NCI-H2171 (cell line): ENCODE measurements at regions not wholly inside any gene's neighbourhood (a gene's known extent, or its start where the extent isn't known, plus 50 kb on each side); places are given as distances from the start of the nearest gene placed in this dataset.
"Not testable (repeated sequence)": the region's sequence is repeated elsewhere in the genome, so short reads cannot be mapped to it uniquely, and the experiment has no call there.

Experiments used
- DNase-seq: peaks from one replicate; lab custom pipeline; 2025; lab: John Stamatoyannopoulos, UW

DNA sequence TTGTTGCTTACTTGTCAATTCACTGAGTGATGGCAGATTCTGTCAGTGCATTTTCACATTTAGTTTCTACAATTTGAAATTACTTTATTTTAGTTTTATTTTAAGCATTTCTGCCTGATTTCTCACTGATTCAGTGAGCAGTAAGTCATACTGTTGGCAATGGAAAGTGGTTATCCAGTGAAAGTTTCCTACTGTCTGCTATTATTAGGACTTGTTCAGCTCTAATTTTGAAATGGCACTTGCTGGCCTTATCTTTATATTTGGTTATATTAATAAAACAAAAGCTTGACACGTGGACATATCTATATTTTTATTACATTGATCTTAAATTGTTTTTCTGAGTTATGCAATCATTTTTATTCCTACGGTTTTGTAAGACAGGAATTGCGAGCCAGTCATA is 871.8 kb upstream of the SLC35B3 start:
- DNase-seq: no peak

DNA sequence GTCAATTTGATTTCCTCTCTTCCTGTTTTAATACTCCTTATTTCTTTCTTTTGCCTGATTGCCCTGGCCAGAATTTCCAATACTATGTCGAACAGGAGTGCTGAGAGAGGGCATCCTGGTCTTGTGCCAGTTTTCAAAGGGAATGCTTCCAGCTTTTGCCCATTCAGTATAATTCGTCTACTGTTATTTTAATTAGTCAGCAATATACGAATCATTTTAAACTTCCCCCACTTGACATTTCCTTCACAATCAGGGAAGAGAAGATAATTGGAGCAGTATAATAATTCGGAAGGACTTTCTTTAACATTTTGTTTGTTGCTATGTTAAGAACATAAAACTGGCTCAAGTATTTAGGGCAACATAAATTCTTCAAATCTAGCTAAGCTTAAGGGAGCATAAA is 860.3 kb upstream of the SLC35B3 start:
- DNase-seq: no peak

DNA sequence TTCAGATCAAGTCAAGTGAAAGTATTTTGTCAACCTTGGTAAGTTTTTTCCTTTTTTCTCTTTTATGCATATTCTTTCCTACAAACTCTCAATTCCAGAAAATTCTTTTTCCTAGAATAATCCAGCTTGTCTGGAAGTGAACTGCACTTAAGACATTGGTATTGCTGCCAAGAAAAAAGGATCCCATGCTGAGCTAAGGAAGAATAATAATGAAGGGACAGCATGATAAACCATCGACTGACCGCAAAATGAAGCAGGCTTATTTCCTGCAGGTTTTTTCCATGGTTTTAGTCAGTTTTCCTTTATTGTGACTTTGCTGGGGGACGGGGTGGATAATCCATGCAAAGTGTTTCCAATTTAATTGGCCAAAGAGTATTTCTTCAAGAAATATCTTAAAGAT is 857.6 kb upstream of the SLC35B3 start:
- DNase-seq: no peak

DNA sequence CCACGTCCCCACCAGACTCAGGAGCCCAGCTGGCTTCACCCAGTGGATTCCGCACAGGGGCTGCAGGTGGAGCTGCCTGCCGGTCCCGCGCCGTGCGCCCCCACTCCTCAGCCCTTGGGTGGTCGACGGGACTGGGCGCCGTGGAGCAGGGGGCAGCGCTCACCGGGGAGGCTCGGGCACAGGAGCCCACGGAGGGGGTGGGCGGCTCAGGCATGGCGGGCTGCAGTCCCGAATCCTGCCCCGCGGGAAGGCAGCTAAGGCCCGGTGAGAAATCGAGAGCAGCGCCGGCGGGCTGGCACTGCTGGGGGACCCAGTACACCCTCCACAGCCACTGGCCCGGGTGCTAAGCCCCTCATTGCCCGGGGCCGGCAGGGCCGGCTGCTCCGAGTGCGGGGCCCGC is 855.0 kb upstream of the SLC35B3 start:
- not testable (repeated sequence) for DNase-seq

DNA sequence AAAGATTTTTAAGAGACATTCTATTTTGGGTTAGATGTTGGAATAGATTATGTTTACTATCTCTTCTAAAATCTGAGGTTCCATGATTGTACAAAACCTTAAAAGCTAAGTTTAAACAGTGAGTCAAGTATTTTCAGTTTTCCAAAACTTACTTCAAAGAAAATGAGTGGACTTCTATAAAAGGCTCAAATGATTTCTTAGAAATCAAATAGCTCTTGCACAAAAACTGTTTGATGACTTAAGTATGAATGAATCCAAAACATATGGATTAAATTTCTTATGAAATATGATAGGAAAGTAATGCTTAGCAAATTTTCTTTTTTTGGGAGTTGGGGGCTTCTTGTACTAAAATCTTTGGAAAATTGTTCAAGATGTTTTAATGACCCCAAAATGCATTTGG is 837.3 kb upstream of the SLC35B3 start:
- DNase-seq: no peak

DNA sequence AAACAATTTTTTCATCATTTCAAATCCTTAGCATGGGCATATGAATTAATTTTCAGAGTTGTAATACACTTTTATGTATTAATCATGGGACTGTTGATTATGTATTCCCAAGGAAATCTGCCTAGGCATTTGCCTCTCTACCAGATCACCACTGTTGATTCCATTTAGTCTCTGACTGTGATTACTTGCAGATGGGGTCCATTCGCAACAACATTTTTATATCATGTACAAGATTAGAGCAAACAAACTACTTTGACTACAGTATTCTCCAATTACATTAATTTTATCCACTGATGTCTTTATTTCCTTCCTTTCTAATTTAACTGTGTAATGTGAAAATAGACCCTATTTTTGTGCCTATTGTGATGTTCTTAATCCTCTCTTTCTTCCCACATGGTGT is 831.4 kb upstream of the SLC35B3 start:
- no peak for DNase-seq

DNA sequence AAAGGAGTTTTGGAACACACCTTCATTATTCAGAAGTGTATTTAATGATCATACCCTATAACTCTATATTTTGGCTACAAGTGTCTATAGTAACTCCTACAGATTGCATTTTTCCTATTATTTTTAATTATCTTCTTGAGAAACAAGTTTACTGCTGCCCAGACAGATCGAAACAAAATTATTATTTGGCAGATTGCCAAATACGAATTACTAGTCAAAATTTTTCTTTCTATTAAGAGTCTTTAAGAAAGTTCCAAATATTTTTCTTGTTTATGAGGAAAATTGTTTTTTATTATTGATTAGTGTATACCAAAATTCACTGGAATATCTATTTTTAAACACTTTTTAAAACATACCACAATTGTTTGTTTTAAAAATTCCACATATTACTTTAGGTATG is 821.9 kb upstream of the SLC35B3 start:
- DNase-seq: no peak

DNA sequence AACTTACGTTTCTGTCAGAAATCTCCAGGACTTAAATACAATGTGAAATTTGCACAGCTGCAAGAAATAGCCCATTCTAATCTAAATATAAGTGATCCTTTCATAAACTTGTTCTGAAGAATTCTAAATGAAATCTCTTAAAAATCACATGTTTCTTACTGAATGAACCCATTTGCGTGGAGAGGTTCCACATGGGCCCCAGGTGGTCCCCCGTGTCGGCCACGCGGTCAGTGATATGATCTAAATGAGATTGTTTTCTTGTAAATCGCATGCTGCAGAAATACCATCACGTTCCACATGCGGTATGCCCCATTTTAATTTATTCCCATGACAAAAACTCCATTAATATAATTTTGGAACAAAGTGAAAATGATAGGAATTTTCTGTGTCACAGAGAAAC is 818.9 kb upstream of the SLC35B3 start:
- no peak for DNase-seq

DNA sequence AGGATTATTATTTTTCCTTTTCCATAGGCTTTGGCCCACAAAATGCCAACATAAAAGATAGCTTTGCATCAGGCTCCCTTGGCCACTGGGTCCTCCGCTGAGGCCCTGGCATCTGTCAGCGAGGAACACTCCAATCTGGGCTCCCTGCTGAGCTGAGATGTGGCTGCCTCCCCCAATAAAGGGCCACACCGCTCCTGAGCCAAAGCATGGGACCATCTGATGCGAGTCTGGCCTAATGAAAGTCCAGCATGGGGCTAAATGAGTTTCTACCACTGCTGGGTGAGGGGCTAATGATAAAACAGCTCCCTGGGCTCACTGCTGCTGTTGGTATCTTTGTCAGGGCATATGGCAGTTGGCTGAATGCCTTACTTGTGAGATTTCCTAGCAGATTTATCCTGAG is 817.5 kb upstream of the SLC35B3 start:
- DNase-seq: no peak

DNA sequence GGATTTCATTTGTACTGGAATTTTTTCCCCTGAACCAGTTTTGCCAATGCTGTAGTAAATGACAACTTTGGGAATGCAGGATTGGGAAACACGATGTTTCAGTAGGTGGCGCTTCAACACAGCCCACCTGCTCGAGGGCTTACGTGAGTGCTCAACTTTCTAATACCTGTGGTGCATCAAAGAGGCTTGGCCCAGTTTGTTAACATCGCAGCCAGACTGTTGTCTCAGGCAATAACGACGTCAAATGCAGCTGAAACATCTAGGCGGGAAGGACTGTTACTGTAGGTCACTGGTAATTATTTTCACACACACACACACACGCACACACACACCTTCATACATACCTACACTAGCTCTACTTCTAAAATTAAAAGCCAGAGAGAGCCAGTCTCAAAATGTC is 815.5 kb upstream of the SLC35B3 start:
- DNase-seq: no peak

DNA sequence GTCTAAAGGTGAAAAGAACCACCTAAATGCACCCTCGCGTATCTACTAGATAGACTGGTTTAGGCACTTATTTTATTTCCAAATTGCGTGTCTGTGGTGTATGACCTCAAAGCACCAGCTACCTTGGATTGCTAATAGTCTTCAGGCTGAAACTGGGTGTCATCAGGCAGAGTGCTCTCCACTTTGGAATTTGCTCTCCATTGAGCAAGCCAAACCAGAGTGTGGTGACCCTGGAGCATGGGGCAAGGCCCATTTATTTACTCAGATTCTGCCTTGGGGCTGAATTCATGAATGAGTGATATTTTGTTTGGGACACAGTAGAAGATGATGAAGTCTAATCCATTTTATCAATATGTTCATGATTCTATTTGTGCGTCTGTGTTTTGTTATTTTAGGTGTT is 812.8 kb upstream of the SLC35B3 start:
- no peak for DNase-seq

DNA sequence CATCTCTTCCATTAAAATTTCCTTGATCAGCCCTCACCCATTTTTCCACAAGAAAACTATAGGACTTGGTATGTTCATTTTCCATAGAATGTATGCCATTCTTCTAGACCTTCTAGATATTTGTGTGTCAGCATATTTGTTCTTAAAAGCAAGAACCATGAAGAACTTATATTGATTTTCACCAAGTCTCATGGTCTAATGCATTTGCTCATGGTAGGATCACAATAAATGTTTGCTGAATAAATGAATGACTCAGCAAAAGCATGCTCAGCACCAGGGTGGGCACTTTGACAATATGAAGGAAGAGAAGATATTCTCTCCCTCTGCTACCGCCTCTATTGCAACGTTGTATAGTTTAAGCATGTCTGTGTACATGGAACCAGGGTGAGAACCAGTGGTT is 805.5 kb upstream of the SLC35B3 start:
- no peak for DNase-seq

DNA sequence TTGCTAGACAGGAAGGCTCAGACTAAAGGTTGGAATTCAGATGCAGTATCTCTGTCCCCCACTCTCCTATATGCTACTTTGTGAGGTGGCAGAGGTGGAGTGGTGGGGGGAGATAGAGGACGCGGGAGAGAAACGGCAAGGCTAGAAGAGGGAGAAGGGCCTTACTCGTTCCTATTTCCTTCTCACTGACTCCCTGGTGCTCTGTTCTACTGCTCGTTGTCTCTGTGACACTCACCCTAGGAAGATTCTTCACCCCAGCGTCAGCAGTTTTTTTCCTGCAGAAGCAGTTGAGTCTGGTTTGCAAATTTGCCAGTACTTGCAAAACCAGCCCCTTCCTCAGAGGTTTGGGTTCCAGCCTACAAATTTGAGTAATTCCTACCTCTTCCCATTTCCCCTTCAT is 801.1 kb upstream of the SLC35B3 start:
- DNase-seq: no peak

DNA sequence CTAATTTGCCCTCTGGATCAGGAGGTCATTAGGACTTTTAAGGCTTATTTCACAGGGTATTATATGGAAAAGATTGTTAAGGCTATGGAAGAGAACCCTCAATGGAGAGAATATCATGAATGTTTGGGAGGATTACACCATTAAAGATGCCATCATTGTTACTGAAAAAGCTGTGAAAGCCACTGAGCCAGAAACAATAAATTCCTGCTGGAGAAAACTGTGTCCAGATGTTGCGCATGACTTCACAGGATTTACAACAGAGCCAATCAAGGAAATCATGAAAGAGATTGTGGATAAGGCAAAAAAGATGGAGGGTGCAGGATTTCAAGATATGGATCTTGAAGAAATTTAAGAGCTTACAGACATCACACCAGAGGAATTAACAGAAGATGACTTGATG is 798.3 kb upstream of the SLC35B3 start:
- no peak for DNase-seq

DNA sequence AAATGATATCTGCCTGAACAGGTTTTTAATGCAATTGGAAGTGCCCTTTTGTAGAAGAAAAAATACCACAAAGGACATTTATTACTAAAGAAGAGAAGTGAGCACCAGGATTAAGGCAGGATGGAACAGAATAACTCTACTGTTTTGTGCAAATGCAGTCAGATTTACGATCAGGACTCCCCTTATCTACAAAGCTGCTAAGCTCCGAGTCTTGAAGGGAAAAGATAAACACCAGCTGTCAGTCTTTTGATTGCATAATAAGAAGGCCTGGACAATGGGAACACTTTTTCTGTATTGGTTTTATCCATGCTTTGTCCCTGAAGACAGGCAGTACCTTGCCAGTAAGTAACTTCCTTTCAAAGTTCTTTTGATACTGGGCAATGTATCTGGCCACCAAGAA is 797.9 kb upstream of the SLC35B3 start:
- DNase-seq: no peak

DNA sequence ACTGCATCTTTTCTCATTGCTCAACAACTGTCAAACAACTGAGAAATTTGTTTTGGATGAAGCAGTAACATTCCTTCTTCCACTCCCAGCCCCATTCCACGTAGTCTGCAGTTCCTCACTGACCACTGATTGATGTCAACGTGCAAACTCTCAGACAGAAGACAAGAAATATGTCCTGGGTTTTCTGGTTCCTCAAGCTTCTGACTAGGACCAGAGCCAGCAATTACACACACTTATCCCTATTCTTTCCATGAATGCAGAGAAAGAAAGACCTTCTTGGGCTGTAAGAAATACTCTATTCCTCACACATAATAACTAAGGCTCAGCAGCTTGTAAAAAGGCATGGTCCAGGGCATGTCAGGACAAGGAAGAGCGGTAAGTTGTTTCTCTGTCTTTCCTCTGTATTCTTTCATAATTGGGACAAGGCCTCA is 790.1 kb upstream of the SLC35B3 start:
- no peak for DNase-seq

DNA sequence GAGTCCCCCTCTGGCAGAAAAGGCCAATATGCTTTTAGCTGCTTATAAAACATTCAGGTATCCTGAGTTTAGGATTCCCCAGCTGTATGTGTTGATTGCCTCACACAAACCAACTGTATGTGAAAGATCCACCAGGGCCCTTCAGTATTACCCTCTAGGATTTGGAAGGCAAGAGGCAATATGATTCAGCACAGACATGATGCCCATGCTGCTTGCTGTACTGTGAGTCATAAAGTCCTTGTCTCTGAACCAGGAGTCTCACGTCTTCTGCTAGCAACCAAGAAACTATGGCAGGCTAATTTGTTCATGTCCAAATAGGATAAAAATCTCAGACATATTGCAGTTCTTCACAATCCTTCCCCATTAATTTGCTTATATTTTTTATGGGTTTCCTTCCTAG is 789.2 kb upstream of the SLC35B3 start:
- no peak for DNase-seq

DNA sequence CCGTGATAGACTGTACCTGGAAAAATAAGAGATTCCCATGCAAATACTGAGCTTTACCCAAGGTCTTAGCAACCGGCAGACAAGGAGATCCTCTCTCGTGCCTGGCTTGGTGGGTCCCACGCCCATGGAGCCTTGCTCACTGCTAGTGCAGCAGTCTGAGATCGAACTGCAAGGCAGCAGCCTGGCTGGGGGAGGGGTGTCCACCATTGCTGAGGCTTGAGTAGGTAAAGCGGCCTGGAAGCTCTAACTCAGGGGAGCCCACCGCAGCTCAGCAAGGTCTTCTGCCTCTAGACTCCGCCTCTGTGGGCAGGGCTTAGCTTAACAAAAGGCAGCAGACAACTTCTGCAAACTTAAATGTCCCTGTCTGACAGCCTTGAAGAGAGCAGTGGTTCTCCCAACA is 778.4 kb upstream of the SLC35B3 start:
- not testable (repeated sequence) for DNase-seq

DNA sequence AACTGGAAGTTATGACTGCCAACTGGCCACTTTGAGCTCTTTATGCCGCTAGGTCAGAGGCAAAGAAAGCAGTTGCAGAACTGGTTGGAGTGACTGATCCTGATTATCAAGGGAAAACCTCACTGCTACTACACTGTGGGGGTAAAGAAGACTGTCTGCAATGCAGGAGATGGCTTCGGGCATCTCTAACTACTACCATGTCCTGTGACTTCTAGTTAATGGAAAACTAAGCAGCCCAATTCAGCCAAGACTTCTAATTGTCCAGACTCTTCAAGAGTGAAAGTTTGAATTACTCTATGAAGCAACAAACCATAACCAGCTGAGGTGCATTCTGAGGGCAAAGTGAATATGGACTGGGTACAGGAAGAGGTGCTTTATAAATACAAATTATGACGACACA is 773.6 kb upstream of the SLC35B3 start:
- no peak for DNase-seq

DNA sequence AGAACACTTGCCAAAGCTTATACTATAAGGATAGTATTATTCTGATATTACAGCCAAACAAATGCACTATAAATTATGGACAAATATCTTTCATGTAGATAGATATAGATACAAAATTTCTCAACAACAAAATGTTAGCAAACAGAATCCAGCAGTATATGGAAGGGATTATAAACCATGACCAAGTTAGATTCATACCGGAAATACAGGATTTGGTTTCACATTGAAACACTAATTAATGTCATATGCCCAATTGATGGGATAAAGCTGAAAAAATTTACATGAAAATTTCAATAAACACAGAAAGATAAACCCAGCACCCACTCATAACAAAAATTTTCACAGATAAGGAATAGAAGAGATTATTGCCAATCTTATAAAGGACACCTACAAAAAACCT is 770.3 kb upstream of the SLC35B3 start:
- DNase-seq: no peak

DNA sequence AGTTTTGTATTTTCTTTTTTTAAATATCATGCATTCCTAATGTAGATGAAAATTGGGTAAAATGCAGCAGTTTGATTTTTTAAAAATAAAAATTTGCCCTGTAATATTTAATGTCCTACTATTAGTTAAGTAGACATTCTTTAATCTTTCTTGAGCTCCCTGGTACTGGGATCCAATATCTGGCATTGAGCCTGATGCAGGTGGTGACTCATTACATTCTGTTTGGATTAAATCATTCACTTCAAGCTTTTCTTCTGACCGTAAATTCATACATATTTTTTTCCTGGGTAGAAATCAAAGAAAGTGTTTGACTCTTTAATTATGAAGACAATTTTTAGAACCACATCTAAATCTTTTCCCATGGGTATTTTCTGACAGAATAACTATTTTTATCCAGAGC is 768.8 kb upstream of the SLC35B3 start:
- no peak for DNase-seq

DNA sequence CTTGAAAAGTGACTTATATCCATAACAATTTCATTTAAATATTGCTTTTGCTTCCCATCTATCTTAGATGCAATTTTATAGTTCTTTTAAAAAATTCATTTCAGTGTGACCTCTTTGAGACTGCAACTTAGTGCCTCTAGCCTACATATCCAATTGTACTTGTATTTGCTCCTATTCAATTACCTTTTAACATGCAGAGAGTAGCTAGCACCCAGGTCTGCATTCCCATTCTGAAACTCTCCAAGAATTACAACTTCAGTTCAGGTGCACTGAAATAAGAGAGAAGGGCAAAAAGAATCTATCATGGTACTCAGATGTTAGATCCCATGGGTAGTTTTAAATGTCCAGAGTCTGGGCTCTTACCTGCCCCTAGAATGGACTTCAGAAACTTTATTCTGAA is 765.4 kb upstream of the SLC35B3 start:
- no peak for DNase-seq

DNA sequence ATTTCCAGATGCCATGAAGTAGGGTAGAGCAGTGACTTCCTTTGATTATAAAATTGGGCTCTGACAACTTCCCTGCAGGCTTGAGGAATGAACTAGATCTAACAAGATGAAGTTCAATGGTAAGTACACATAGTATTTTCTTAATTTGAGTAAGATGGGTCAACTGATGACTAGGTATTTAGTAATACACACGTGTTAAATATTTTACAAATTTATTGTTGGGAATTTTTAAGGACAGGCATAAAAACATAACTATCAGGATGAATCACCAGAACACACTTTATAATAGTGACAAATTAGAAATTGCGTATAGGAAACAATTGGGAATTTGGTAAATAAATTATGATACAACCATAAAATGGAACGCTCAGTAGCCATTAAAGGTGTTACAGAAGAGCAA is 762.4 kb upstream of the SLC35B3 start:
- no peak for DNase-seq

DNA sequence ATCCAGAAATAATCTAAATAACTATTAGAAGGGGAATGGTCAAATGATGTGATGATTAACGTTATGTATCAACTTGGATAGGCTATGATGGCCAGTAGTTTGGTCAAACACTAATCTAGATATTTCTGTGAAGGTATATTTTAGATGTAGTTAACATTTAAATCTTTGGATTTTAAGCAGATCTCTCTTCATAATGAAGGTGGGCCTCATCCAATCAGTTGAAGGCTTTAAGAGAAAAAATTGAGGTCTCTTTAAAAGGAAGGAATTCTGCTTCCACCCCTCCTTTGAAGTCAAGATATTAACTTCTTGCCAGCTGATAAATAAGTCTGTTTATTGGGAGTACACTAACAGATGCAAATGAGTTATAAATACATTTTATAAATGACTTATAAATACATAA is 760.0 kb upstream of the SLC35B3 start:
- DNase-seq: no peak

DNA sequence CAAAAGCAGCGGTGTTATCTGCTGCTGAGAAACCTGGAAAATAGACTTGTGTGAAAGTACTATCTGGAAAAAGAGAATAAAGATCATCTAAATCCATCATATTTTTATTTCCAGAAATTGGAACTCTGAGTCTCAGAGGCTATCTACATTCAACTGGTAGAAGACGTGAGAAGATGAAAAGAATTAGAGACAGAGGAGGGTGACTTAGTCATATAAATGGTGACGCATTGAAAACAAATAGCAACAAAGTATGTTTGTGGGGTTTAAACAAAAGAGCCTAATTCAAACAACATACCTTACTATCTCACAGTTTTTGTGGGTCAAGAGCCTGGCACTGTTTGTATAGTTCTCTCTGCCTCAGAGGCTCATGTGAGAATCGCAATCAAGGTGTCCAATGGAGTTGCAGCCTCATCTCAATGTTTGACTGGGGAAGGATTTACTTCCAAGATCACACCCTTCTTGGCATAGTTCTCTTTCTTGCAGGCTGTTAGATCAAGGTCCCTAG is 757.1 kb upstream of the SLC35B3 start:
- no peak for DNase-seq
